HL-60 (cell line): ENCODE measurements at regions not wholly inside any gene's neighbourhood (a gene's known extent, or its start where the extent isn't known, plus 50 kb on each side); places are given as distances from the start of the nearest gene placed in this dataset.
"Not testable (repeated sequence)": the region's sequence is repeated elsewhere in the genome, so short reads cannot be mapped to it uniquely, and the experiment has no call there.

Experiments used
- DNase-seq, 2 experiments: peaks; one replicate each; pipeline ENCODE4 v3.0.0-alpha.2; 2010 to 2020; ENCODE audit warnings: low read depth in 1 of 2, low spot score in 1 of 2
- H3K27ac ChIP-seq: fragments of 250-450 bp; sonication (Bioruptor Pico); replicated peaks from 2 replicates; pipeline ENCODE4 v1.5.1; 2020; ENCODE audit warnings: mild to moderate bottlenecking, moderate library complexity
- H3K27me3 ChIP-seq: fragments of 250-450 bp; sonication (Bioruptor Pico); 2 replicates; pipeline ENCODE4 v1.5.1; 2021; ENCODE audit warnings: mild to moderate bottlenecking, moderate library complexity; ENCODE audit not compliant: insufficient read depth, poor library complexity, severe bottlenecking
- H3K4me3 ChIP-seq: replicated peaks from 2 replicates; pipeline ENCODE4 v1.5.1; 2011; ENCODE audit warnings: mild to moderate bottlenecking, control low read depth, low read length; ENCODE audit not compliant: insufficient read depth
- CTCF ChIP-seq: IDR thresholded peaks from one replicate; pipeline ENCODE4 v1.5.1; 2011; ENCODE audit warnings: low read length, control low read depth, inconsistent platforms; ENCODE audit not compliant: insufficient read depth
- GABPA ChIP-seq: IDR thresholded peaks from 2 replicates; pipeline ENCODE4 v1.6.1; 2012; ENCODE audit warnings: low read depth
- POLR2AphosphoS5 ChIP-seq: IDR thresholded peaks from 2 replicates; pipeline ENCODE4 v1.6.1; 2012; ENCODE audit warnings: low read depth
- REST ChIP-seq: IDR thresholded peaks from 2 replicates; pipeline ENCODE4 v1.6.1; 2012; ENCODE audit warnings: low read depth; ENCODE audit not compliant: insufficient replicate concordance
- SPI1 ChIP-seq: IDR thresholded peaks from 2 replicates; pipeline ENCODE4 v1.6.1; 2012; ENCODE audit warnings: low read depth, mild to moderate bottlenecking, borderline replicate concordance

GRCh38 chr9:82130331-82131042 lies 141.9 kb downstream of the SPATA31D1 start:
- no peak for DNase-seq
- no peaks in the 10 kb centered on the region for H3K27me3 ChIP-seq
- no peak overlapping the region for H3K27ac ChIP-seq
- no peak overlapping the region for H3K4me3 ChIP-seq
- no peak for TF ChIP-seq GABPA

GRCh38 chr9:82131072-82131471 lies 142.5 kb downstream of the SPATA31D1 start:
- TF ChIP-seq POLR2AphosphoS5: no peak
- no peak for TF ChIP-seq REST
- TF ChIP-seq SPI1: no peak
- no peak for TF ChIP-seq CTCF
- no peak for TF ChIP-seq GABPA
- no peak for DNase-seq
- Histone ChIP-seq H3K27me3 (no peaks in the 10 kb centered on the region), H3K4me3 (no peak overlapping the region), H3K27ac (no peak overlapping the region)

GRCh38 chr9:82132024-82132423 lies 143.5 kb downstream of the SPATA31D1 start:
- TF ChIP-seq SPI1: no peak
- Histone ChIP-seq H3K27me3 (no peaks in the 10 kb centered on the region), H3K27ac (no peak overlapping the region), H3K4me3 (no peak overlapping the region)
- no peak for DNase-seq

GRCh38 chr9:82134010-82134409 lies 145.4 kb downstream of the SPATA31D1 start:
- DNase-seq: no peak
- Histone ChIP-seq H3K4me3 (no peak overlapping the region), H3K27ac (no peak overlapping the region), H3K27me3 (no peaks in the 10 kb centered on the region)
- TF ChIP-seq GABPA (no peak), REST (no peak), POLR2AphosphoS5 (no peak), CTCF (no peak), SPI1 (no peak)

GRCh38 chr9:82135106-82135505 lies 146.5 kb downstream of the SPATA31D1 start:
- Histone ChIP-seq H3K27ac (no peak overlapping the region), H3K4me3 (no peak overlapping the region), H3K27me3 (no peaks in the 10 kb centered on the region)
- TF ChIP-seq POLR2AphosphoS5 (no peak), GABPA (no peak), CTCF (no peak), REST (no peak), SPI1 (no peak)
- DNase-seq: no peak

- H3K4me3 ChIP-seq, H3K27ac ChIP-seq, DNase-seq, H3K27me3 ChIP-seq: not testable (repeated sequence)
These were observed 149.5 kb downstream of the SPATA31D1 start for GRCh38 chr9:82138081-82138480.
